Right renal pelvis (tissue), 4 donors: ENCODE measurements at regions not wholly inside any gene's neighbourhood (a gene's known extent, or its start where the extent isn't known, plus 50 kb on each side); places are given as distances from the start of the nearest gene placed in this dataset.
"Not testable (repeated sequence)": the region's sequence is repeated elsewhere in the genome, so short reads cannot be mapped to it uniquely, and the experiment has no call there.

Source experiments
- DNase-seq, 4 donors: peaks; one replicate each; pipeline ENCODE4 v3.0.0-alpha.2; 2013; ENCODE audit warnings: low read depth in 4 of 4, low spot score in 3 of 4, missing footprints in 1 of 4

- DNase-seq = no peak
These were observed 182.8 kb upstream of the SESN3 start for GRCh38 chr11:95413761-95414160.

DNA sequence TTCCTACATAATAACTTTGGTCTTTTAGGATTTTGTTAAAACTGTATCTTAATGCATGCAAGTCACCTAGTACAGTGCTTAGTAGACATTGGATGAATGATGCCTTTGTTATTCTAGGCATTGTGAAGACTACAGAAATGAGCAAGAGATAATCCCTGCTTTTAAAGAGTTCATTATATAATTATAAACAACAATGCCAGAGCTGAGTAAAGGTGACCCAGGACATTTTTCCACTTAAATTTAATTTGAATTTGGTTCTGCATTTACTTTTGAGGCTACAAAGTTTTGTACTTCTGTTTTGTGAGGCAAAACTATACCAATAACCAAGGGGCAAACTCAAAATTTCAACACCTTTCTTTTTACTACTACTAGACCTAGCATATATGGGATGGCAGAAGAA is 182.0 kb upstream of the SESN3 start:
- DNase-seq = no peak

DNA sequence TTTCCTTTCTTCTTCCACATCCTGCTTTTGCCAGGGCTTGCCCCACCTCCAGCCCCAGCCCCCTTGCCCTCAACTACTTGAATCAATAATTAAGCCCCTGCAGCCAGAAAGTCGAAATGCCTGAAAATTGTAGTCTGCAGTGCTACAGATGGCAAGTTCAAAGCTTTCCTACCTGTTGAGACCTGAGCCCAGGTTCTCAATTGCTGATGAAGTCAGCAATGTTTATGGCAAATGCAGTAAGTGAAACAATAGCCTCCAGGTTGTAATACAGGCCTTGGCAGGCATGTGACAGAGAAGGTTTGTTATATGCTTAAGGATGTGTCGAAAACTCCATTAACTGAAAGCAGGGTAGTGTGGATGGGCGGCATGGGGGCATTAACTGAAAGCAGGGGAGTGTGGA is 181.1 kb upstream of the SESN3 start:
- DNase-seq = no peak

DNA sequence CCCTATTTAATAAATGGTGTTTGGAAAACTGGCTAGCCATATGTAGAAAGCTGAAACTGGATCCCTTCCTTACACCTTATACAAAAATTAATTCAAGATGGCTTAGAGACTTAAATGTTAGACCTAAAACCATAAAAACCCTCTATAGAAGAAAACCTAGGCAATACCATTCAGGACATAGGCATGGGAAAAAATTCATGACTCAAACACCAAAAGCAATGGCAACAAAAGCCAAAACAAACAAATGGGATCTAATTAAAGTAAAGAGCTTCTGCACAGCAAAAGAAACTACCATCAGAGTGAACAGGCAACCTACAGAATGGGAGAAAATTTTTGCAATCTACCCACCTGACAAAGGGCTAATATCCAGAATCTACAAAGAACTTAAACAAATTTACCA is 179.7 kb upstream of the SESN3 start:
- DNase-seq = not testable (repeated sequence)

DNA sequence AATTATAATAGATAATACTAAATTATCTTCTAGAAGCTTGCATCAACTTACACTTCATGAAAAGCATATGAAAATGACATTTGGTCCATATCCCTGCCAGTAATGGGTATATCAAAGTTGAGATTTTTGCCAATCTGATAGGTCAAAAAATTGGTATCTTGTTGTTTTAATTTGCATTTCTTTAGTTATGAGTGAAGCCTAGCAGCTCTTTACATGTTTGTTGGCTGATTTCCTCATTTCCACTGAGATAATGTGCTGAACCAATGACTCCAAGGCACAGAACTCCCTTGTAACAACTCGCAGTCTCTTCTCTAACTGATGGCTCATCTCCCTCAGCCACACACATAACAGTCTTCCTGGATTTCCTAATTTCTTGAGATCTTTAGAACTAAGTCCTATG is 175.3 kb upstream of the SESN3 start:
- DNase-seq = no peak

GRCh38 chr11:95404370-95404769 is 173.4 kb upstream of the SESN3 start:
- DNase-seq = no peak

GRCh38 chr11:95398437-95399112 is 167.6 kb upstream of the SESN3 start:
- no peak for DNase-seq

DNA sequence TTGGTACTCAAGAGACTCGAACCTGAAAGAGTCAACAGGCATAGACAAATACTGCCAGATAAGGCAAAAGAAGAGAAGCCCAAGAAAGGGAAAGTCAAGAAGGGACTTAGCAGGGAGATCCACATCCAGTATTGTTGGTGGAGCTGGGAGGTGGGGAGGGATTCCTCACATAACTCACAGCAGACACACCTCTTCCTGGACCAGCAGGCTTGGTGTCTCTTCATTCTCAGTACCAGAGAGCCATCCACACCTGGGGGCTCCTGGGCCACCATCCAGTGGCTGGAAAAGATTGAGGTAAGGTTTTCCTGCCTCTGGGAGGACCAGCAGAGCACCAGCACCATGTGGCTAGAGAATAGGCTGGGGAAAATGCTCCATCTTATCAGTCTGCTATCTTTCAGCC is 161.6 kb upstream of the SESN3 start:
- no peak for DNase-seq

- DNase-seq = no peak
These were observed 158.4 kb upstream of the SESN3 start for GRCh38 chr11:95389427-95389826.

DNA sequence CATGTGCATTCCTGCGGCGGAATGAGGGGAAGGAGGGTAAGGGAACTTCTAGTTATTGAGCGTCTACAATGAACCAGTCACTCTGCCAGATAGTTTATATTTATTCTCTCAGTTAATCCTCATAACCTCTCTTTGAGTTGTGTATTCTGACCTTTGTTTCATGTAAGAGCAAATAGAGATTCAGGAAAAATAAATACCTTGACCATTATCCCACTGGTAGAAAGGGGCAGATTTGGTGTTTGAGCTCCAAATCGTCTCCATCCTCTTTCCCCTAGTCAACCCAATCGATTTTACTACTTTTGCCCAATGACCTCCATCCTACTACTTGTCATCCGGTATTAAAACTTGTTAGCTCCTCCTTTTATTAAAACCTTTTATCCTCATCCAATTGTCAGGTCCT is 157.1 kb upstream of the SESN3 start:
- DNase-seq = no peak

- no peak for DNase-seq
These were observed 156.3 kb upstream of the SESN3 start for GRCh38 chr11:95387325-95387724.

GRCh38 chr11:95385577-95385976 is 154.6 kb upstream of the SESN3 start:
- no peak for DNase-seq

DNA sequence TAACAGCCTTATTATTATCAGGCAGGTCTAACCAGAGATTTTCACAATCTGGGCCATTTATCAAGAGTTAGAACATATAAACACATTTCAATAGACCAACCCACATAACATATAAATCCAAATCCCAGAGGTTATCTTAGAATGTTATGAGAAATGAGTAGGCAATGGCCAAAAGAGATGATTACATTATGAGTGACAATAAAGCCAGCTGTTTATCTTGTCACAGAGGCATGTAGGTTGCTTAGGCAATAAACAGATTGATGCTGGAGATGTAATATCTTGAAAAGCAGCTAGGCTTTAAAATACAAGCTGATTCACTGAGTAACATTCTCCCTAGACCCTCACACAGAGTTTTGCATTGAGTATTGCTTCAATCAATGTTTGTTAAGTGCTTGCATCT is 148.5 kb upstream of the SESN3 start:
- DNase-seq = no peak

DNA sequence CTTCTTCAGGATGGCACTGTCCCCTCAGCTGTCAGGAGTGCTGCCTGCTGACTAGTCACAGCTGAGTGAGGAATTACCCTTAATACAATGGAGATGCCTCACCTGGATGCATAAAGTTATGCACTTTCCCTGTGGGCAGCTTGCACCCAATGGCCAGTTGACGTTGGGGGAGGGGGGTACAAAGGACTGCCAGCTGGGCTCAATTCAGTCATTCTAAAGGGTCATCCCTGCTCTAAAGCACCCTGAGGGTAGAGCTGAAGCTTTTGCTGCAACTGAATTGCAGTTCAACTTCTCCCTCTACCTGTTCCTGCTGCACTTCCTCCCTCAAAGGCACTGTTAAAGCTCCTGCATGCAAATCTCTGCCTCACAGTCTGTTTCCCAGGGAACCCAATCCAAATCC is 147.8 kb upstream of the SESN3 start:
- DNase-seq = no peak

GRCh38 chr11:95378111-95378510 is 147.1 kb upstream of the SESN3 start:
- DNase-seq = no peak

DNA sequence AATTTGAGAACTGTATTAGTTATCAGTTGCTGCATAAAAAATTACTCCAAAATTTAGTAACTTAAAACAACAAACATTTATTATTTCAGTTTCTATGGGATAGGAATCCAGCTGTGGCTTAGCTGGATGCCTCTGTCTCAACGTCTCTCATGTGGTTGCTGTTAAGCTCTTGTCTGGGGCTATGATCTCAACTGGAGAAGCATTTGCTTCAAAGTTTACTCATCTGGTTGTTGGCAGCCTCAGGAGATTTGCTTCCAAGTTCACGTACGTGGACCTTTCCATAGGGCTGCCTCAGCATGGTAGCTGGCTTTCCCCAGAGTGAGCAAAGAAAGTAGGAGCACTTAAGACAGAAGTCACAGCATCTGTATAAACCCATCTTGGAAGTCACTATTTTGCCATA is 144.9 kb upstream of the SESN3 start:
- no peak for DNase-seq

DNA sequence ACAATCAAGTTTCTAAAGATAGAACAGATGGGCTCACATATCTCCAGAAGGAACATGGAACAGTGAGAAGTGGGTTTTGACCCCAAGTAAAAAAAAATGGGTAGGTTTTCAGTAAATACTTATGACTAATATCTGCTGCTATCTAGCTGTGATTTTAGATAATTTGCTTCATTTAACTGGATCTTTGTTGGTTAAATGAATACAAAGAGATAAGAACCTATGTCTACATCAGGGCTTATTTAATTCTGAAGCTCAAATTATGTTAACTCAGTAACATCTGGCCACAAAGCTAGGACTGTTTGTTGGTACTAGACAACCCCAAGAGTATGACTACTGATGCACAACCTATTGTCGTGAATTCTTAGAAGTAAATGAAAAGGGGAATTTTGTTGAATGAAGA is 144.4 kb upstream of the SESN3 start:
- no peak for DNase-seq

DNA sequence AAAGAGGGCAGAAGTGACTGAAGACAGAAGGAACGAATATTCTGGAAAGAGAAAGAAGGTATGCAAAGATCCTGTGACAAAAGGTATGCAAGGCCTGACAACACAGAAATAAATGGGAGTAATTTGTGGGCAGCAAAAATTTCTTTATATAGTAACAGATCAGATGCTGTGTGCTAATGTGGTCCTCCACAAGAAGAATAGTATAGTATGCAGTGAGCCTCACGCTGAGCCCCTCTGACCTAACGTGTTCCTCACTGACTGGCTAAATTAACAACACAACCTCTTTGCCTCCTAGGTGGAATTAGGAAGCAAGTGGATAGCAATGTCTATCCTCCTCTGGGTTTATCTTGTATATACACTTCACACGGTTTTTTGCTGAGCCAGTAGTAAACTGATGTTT is 143.1 kb upstream of the SESN3 start:
- DNase-seq = no peak

- DNase-seq = no peak
These were observed 142.2 kb upstream of the SESN3 start for GRCh38 chr11:95373241-95373640.

DNA sequence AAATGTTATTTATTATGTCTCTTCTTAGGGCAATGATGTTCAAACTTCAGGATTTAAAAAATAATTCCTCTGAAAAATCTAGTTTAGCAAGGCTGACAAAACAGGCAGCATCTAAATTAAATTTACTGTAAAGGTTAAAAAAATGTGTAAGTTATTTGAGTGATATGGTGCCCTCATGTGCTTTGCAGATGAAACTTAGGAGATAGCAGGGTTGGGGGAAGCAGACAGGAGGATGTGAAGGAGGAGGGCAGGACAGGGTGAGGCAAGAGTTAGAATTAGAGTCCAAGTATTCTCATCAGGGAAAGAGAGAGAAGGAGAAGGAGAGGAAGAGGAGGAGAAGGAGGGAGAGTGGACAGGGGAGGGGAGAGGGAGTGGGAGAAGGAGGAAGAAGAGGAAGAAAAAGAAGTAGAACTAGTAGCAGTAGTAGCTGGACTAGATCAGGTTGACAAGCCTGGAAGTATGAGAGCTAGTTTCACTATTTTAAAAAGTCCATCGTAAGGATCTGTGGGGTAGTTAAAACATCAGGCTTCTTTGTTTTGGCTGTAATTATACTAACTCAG is 141.2 kb upstream of the SESN3 start:
- no peak for DNase-seq

GRCh38 chr11:95371153-95371552 is 140.2 kb upstream of the SESN3 start:
- DNase-seq = no peak

DNA sequence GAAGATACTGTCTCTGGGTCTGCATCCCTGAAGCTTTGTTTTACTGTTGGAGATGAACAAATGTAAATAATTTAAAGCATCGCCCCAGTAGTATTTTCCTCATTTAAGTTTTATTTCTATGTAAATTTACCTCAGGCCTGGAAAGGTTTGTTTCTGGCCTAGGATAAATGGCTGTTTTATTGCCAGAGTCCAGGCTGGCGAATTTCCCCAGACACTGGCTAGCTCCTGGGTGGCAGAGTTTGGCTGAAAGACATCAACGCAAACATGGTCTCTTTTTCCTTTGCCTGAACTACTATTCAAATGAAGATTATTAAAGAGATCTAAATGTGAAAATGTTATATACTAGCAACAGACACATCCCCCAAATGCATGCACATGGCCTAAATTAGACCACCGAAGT is 136.7 kb upstream of the SESN3 start:
- no peak for DNase-seq

- no peak for DNase-seq
These were observed 134.3 kb upstream of the SESN3 start for GRCh38 chr11:95365348-95365747.
